ENCODE measurements at regions not wholly inside any gene's neighbourhood (a gene's known extent, or its start where the extent isn't known, plus 50 kb on each side); places are given as distances from the start of the nearest gene placed in this dataset.

- no peak for DNase-seq (ENCODE audit: low spot score)
Observed at GRCh38 chr20:53837126-53837826, 233.1 kb downstream of the BCAS1 start.

DNA sequence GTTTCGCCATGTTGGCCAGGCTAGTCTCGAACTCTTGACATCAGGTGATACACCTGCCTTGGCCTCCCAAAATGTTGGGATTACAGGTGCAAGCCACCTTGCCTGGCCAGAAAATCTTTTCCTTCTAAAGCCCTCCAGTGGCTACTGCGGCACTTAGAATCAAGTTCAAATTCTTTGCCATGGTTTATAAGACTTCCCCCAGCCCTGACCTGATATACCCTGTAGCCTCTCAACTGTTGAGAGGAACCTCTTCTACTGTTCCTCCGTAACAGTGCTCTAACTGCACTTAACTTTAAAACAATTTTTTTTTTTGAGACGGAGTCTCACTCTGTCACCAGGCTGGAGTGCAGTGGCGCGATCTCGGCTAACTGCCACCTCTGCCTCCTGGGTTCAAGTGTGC, 235.6 kb downstream of the BCAS1 start:
- no peak for DNase-seq (ENCODE audit: low spot score)

- DNase-seq (ENCODE audit: low spot score) = no peak
Observed at GRCh38 chr20:53834062-53834442, 236.3 kb downstream of the BCAS1 start.

DNA sequence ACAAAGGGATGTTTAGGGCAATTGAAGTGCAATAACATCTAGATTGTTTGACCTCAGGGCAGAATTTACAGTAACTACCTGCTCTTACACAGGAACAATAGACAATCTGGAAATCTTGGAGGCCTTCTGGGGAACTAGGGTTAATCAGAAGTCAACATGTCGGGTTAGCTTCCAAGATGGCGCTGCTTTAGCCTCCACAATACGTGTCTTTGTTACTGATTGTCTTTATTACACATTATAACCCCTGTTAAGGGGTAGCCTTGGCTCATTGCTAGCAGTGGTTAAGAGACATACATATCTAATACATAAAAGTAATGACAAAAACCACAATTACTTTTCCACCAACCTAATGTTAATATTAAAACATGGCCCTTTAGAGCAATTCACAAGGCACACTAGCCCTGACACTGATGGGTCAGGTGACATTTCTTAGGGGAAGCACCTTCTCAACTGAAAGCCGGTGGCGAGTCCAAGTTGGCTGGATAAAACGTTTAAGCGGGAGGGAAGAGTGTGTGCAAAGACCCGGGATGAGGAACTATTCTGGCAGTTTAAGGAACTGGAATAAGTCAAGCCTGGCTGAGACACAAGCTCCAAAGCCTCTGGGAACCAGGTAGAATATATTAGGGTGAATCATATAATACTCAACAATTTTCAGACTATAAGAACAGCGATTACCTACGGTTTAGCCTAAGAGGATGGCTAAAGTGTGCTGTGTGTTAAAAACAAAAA, 236.9 kb downstream of the BCAS1 start:
- no peak for DNase-seq (ENCODE audit: low spot score)

DNA sequence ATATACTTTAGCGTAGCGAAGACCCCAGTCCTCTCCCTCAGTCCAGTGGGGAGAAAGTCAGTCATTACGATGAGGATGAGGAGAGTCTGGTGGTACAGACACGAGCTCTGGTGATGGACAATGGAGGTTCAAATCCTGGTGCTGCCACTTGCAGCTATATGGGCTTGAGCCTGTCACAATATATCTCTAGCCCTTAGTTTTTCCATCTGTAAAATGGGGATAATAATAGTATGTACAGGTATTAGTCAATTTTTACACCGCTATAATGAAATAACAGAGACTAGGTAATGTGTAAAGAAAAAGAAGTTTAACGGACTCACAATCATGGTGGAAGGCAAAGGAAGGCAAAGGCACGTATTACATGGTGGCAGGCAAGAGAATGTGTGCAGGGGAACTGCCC, 237.9 kb downstream of the BCAS1 start:
- no peak for DNase-seq (ENCODE audit: low spot score)

DNA sequence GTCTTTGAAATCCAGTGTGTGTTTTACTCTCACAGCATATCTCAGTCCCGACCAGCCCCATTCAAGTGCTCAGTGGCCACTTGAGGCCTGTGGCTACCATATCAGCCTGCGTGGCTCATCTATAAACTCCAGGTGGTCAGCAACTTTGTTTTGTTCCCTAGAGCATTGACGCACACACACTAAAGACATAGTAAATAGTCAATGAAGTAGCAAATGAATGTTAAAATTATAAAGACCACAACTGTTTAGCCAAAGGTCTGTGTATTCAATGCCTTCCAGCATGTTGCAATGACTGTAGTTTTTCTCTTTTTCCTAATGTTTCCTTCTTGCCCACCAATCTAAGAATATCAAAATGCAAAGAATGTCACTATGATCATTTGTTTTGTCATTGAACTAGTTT, 238.2 kb upstream of the ZNF217 start:
- DNase-seq (ENCODE audit: low spot score) = no peak

GRCh38 chr20:53831228-53831627, 237.6 kb upstream of the ZNF217 start:
- no peak for DNase-seq (ENCODE audit: low spot score)

GRCh38 chr20:53829724-53830521, 236.3 kb upstream of the ZNF217 start:
- no peak for DNase-seq (ENCODE audit: low spot score)

DNA sequence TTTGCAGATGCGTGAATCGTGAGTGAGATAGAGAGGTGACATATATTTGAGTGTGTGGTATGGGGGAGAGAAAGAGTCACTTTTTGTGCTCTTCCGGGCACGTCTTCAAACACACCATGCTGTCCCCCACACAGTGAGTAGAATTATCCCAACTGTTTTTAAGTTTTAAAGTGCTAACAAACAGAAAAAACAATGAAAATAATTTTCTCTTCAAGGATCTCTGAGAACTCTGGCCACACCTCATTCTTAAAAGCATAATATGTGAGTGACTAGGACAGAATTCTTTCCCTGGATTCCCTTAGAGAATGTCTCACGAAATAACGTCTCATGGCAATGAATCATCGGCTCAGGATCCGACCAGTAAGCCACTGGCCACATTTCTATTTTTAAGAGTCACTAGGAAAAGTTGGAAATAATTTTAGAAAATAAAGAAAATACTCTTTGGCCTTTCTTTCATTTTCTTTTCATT, 235.7 kb upstream of the ZNF217 start:
- DNase-seq (ENCODE audit: low spot score) = peak; percentile 77

DNA sequence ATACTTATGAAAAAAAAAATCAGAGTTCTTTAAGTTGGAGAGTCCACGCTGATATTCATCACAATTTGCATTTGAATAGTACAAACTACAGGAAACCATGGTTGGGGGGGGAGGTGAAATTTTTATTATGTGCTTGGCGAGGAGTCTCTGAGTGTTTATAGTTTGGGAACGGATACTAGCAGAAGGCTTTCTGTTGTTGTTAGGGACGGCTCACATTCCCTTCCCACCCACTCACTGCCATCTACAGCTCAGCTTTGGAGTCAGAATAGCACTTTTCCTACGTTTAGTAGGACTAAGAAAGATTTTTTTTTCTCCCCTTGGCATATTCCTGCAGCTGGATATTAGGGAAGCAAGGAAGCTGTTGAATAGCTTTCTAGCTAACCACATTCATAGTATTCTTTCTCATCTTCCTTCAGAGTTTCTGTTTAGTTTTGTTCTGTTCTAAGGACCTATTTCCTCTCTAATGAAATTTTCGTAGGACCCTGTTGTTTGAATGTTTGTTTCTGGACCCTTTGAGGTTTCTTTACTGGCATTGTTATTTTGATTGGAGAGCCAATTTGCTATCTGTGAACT, 235.1 kb upstream of the ZNF217 start:
- peak; percentile 64 for DNase-seq (ENCODE audit: low spot score)

DNA sequence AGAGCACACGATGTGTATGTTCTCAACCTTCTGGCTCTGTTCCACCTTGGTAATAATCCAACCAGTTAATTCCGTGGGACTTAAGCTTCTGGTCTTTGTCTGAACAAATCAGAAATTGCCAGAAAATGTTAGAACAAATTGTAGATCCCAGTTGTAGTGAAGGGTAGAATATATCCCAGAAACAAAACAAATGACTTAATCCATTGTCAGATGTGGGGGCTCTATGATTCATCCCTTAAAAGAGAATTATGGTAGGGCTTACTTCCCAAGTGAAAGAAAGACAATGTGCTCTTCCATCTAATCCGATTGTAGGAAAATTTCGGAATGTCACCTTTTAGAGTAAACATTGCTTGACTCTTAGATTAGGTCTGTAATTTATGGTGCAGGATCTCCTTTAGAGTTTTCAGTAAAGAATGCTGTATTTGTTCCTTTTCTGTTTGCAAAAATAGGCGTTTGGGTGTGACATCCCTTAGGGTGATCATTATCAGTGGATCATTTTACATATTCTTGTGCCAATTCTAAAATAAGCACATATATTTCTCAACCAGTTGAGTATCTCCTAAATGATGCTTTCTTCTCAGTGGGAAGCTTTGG, 234.5 kb upstream of the ZNF217 start:
- DNase-seq (ENCODE audit: low spot score) = peak; percentile 60

- DNase-seq (ENCODE audit: low spot score) = no peak
Observed at GRCh38 chr20:53827292-53828087, 233.9 kb upstream of the ZNF217 start.

GRCh38 chr20:53826597-53827291, 233.1 kb upstream of the ZNF217 start:
- DNase-seq (ENCODE audit: low spot score) = no peak

DNA sequence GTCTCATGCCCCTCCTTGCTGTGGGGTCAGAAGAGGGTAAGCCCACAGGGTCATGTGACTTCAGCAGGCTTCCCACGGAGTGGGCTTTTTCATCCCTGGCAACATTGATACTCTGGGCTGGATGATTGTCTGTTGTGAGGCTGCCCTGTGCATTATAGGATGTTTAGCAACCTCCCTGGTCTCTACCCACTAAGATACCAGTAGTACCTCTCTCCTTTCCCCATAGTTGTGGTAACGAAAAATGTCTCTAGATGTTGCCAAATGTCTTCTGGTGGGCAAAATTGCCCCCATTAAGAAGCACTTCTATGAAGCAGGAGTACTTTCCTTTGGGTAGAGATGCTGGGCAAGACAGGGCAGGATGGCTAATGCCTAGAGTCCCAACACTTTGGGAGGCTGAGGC, 232.5 kb upstream of the ZNF217 start:
- no peak for DNase-seq (ENCODE audit: low spot score)

- no peak for DNase-seq (ENCODE audit: low spot score)
Observed at GRCh38 chr20:53825282-53825681, 231.6 kb upstream of the ZNF217 start.

DNA sequence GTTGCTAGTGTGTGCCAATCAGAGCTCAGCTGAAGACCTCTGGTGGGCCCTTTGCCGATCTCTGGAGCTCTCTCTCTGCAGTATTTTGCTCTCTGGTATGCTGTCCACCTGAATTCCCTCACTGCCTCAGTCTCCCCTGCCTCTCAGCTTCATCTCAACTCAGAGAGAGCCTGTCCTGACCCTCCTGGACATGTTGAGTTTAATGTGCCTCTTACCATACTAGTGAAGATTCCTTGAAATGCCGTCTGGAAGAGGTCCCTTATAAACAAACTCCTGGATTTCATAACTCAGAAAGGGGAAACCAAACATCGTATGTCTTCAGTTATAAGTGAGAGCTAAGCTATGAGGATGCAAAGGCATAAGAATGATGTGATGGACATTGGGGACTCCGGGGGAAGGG, 231.1 kb upstream of the ZNF217 start:
- no peak for DNase-seq (ENCODE audit: low spot score)

- DNase-seq (ENCODE audit: low spot score) = no peak
Observed at GRCh38 chr20:53823121-53823764, 229.6 kb upstream of the ZNF217 start.

DNA sequence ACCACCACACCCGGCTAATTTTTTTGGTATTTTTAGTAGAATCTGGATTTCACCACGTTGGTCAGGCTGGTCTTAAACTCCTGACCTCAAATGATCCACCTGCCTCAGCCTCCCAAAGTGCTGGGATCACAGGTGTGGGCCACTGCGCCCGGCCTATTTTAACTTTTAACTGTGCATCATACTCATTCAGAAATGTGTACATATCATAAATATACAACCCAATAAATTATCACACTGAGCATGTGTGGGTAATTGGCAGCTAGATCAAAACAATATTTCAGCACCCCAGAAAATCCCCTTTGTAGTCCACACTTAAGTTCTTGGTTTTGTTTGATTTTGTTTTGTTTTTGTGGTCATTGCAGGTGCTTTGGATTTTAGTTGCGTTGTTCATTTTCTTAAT, 228.9 kb upstream of the ZNF217 start:
- no peak for DNase-seq (ENCODE audit: low spot score)

GRCh38 chr20:53819973-53820451, 226.4 kb upstream of the ZNF217 start:
- no peak for DNase-seq (ENCODE audit: low spot score)

Measured in hepatic stellate cell (primary cell).